Erythroblast (primary cell): ENCODE measurements at regions not wholly inside any gene's neighbourhood (a gene's known extent, or its start where the extent isn't known, plus 50 kb on each side); places are given as distances from the start of the nearest gene placed in this dataset.

Experiments used
- DNase-seq, 2 experiments: peaks; one replicate each; lab custom pipeline; 2025; lab: John Stamatoyannopoulos, UW
- GATA1 ChIP-seq: IDR thresholded peaks from 2 replicates; pipeline ENCODE4 v1.6.1; 2011; ENCODE audit warnings: low read depth, mild to moderate bottlenecking, control low read depth, low read length, moderate library complexity
- POLR2A ChIP-seq: IDR thresholded peaks from 2 replicates; pipeline ENCODE4 v1.6.1; 2011; ENCODE audit warnings: mild to moderate bottlenecking, low read length

GRCh38 chr2:215680605-215681598, 245.0 kb upstream of the FN1 start:
- no peak for DNase-seq

GRCh38 chr2:215678094-215678493, 242.2 kb upstream of the FN1 start:
- DNase-seq: no peak
- TF ChIP-seq GATA1 (no peak), POLR2A (no peak)

More at GRCh38 chr2:215680605-215681598, 245.0 kb upstream of the FN1 start:
- no peak for TF ChIP-seq GATA1
- no peak for TF ChIP-seq POLR2A

GRCh38 chr2:215677481-215677880, 241.6 kb upstream of the FN1 start:
- DNase-seq: no peak
- no peak for TF ChIP-seq POLR2A
- no peak for TF ChIP-seq GATA1

- no peak for DNase-seq
- TF ChIP-seq GATA1 (no peak), POLR2A (no peak)
Measured at GRCh38 chr2:215672406-215672805, 236.5 kb upstream of the FN1 start.

- DNase-seq: no peak
- TF ChIP-seq POLR2A (no peak), GATA1 (no peak)
Measured at GRCh38 chr2:215671691-215672090, 235.8 kb upstream of the FN1 start.

GRCh38 chr2:215671244-215671643, 235.4 kb upstream of the FN1 start:
- TF ChIP-seq GATA1: no peak
- no peak for TF ChIP-seq POLR2A
- no peak for DNase-seq

GRCh38 chr2:215670396-215670795, 234.5 kb upstream of the FN1 start:
- no peak for DNase-seq
- TF ChIP-seq POLR2A (no peak), GATA1 (no peak)

GRCh38 chr2:215668378-215668775, 232.5 kb upstream of the FN1 start:
- DNase-seq: no peak
- TF ChIP-seq GATA1 (no peak), POLR2A (no peak)

GRCh38 chr2:215667585-215668377, 231.9 kb upstream of the FN1 start:
- TF ChIP-seq GATA1 (no peak), POLR2A (no peak)
- no peak for DNase-seq

GRCh38 chr2:215664847-215665525, 229.1 kb upstream of the FN1 start:
- TF ChIP-seq GATA1 (no peak), POLR2A (no peak)
- peak in 1 of 2 experiments; percentile 2 for DNase-seq

- no peak for TF ChIP-seq GATA1
- no peak for TF ChIP-seq POLR2A
- DNase-seq: no peak
Measured at GRCh38 chr2:215662715-215663114, 226.8 kb upstream of the FN1 start.

- no peak for DNase-seq
- TF ChIP-seq POLR2A (no peak), GATA1 (no peak)
Measured at GRCh38 chr2:215660687-215661086, 224.8 kb upstream of the FN1 start.

GRCh38 chr2:215659650-215660049, 223.8 kb upstream of the FN1 start:
- no peak for TF ChIP-seq GATA1
- TF ChIP-seq POLR2A: no peak
- no peak for DNase-seq

- DNase-seq: no peak
- no peak for TF ChIP-seq GATA1
- no peak for TF ChIP-seq POLR2A
Measured at GRCh38 chr2:215658635-215659305, 222.9 kb upstream of the FN1 start.
